OCI-LY3 (cell line): ENCODE measurements at regions not wholly inside any gene's neighbourhood (a gene's known extent, or its start where the extent isn't known, plus 50 kb on each side); places are given as distances from the start of the nearest gene placed in this dataset.

Experiments
- H2AFZ ChIP-seq: fragments of 200-600, 300-600 bp; shearing (Covaris generic); 2 replicates; pipeline ENCODE4 v1.6.0; 2014; ENCODE audit warnings: antibody characterized with exemption, low read depth, low read length
- H3K27ac ChIP-seq: fragments of 200-600, 300-600 bp; sonication (generic); 2 replicates; pipeline ENCODE4 v1.5.1; 2014; ENCODE audit warnings: mild to moderate bottlenecking, low read length, moderate library complexity, mixed read lengths
- H3K27me3 ChIP-seq: fragments of 200-600, 300-600 bp; sonication (generic); 2 replicates; pipeline ENCODE4 v1.6.1; 2014; ENCODE audit warnings: low read depth, low read length, mixed read lengths
- H3K36me3 ChIP-seq: fragments of 200-600, 300-600 bp; sonication (generic); replicated peaks from 2 replicates; pipeline ENCODE3; 2014; ENCODE audit warnings: low read depth, low read length, mixed read lengths
- H3K4me1 ChIP-seq: fragments of 300-600, 200-600 bp; sonication (generic); 2 replicates; pipeline ENCODE4 v1.6.1; 2014; ENCODE audit warnings: low read length, mixed read lengths
- H3K4me2 ChIP-seq: fragments of 200-600, 300-600 bp; sonication (generic); 2 replicates; pipeline ENCODE4 v1.6.1; 2014; ENCODE audit warnings: low read length, mixed read lengths
- H3K4me3 ChIP-seq: fragments of 300-600, 200-600 bp; sonication (generic); 2 replicates; pipeline ENCODE4 v1.5.1; 2014; ENCODE audit warnings: antibody characterized with exemption, mild to moderate bottlenecking, low read length, moderate library complexity
- H3K79me2 ChIP-seq: fragments of 300-600, 200-600 bp; shearing (Covaris generic); 2 replicates; pipeline ENCODE4 v1.6.1; 2014; ENCODE audit warnings: mild to moderate bottlenecking, low read length, mixed read lengths
- H3K9ac ChIP-seq: fragments of 300-600, 200-600 bp; shearing (Covaris generic); 2 replicates; pipeline ENCODE4 v1.6.0; 2014; ENCODE audit warnings: mild to moderate bottlenecking, low read length, moderate library complexity
- H3K9me3 ChIP-seq: fragments of 200-600, 300-600 bp; shearing (Covaris generic); 2 replicates; pipeline ENCODE4 v1.6.1; 2014; ENCODE audit warnings: low read length, mixed read lengths; ENCODE audit not compliant: insufficient read depth
- H4K20me1 ChIP-seq: fragments of 200-600, 300-600 bp; sonication (generic); 2 replicates; pipeline ENCODE4 v1.6.1; 2016; ENCODE audit warnings: low read length, mixed read lengths; ENCODE audit not compliant: insufficient read depth
- EZH2phosphoT487 ChIP-seq: fragments of 200-600 bp; shearing (Covaris generic); IDR thresholded peaks from 2 replicates; pipeline ENCODE4 v1.6.1; 2018; ENCODE audit warnings: antibody characterized with exemption, mixed run types, low read depth
- TF ChIP-seq, protein P1 (sequence below): fragments of 200-600, 300-600 bp; sonication (generic); IDR thresholded peaks from 2 replicates; pipeline ENCODE4 v1.5.1; 2014; ENCODE audit warnings: antibody characterized with exemption, low read length, low read depth

DNA sequence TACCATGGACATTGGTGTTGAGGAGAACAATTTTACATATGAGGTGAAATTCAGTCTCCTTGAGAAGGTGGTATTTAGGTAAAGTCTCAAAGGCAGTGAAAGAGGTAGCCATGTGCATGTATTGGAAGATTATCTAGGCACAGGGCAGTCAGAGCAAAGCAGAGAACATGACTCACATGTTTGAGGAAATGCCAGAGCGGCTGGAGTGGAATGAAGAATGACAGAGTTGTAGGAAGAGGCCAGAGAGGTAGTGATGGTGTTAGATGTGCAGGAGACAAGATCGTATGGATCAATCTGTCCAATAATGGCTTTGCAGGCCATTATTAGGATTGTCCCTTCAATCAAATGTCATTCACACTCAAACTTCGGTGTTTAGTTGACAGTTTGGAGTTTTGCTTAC lies 449.4 kb upstream of the PTCHD4 start:
- Histone ChIP-seq H3K4me3 (no peak overlapping the region), H3K79me2 (no peaks in the 10 kb centered on the region), H3K4me2 (no peak overlapping the region), H4K20me1 (no peaks in the 10 kb centered on the region), H3K27ac (no peak overlapping the region), H3K27me3 (no peaks in the 10 kb centered on the region), H3K9ac (no peak overlapping the region), H3K9me3 (no peaks in the 10 kb centered on the region), H2AFZ (no peak overlapping the region), H3K4me1 (peaks cover 5% of the 10 kb centered on the region), H3K36me3 (no peaks in the 10 kb centered on the region)
- TF ChIP-seq, protein P1, sequence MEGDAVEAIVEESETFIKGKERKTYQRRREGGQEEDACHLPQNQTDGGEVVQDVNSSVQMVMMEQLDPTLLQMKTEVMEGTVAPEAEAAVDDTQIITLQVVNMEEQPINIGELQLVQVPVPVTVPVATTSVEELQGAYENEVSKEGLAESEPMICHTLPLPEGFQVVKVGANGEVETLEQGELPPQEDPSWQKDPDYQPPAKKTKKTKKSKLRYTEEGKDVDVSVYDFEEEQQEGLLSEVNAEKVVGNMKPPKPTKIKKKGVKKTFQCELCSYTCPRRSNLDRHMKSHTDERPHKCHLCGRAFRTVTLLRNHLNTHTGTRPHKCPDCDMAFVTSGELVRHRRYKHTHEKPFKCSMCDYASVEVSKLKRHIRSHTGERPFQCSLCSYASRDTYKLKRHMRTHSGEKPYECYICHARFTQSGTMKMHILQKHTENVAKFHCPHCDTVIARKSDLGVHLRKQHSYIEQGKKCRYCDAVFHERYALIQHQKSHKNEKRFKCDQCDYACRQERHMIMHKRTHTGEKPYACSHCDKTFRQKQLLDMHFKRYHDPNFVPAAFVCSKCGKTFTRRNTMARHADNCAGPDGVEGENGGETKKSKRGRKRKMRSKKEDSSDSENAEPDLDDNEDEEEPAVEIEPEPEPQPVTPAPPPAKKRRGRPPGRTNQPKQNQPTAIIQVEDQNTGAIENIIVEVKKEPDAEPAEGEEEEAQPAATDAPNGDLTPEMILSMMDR: no peak
- no peak for TF ChIP-seq EZH2phosphoT487

DNA sequence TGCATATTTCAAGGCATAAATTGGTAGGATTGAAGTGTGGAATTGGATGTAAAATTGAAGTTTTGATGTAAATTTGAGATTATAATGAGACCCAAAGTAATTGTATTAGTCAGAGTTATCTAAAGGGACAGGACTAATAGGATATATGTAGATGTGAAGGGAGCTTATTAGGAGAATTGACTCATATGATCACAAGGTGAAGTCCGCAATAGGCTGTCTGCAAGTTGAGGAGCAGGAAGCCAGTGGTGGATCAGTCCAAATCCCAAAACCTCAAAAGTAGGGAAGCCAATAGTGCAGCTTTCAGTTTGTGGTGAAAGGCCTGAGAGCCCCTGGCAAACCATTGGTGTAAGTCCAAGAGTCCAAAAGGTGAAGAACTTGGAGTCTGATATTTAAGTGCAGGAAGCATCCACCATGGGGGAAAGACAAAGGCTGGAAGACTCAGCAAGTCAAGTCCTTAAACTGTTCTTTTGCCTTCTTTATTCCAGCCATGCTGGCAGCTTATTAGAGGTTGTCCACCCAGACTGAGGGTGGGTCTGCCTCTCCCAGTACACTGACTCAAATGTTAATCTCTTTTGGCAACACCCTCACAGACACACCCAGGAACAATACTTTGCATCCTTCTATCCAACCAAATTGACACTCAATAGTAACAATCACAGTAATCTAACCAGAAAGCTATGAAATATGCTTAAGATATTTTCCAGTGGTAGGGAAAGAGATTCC lies 442.6 kb upstream of the PTCHD4 start:
- no peaks in the 10 kb centered on the region for H3K36me3 ChIP-seq
- TF ChIP-seq, protein P1: no peak
- TF ChIP-seq EZH2phosphoT487: no peak
- H3K4me1 ChIP-seq: no peaks in the 10 kb centered on the region
- H3K4me2 ChIP-seq: no peak overlapping the region
- H3K9me3 ChIP-seq: no peaks in the 10 kb centered on the region
- no peak overlapping the region for H3K9ac ChIP-seq
- no peak overlapping the region for H2AFZ ChIP-seq
- H3K27ac ChIP-seq: no peak overlapping the region
- no peaks in the 10 kb centered on the region for H4K20me1 ChIP-seq
- no peaks in the 10 kb centered on the region for H3K79me2 ChIP-seq
- no peak overlapping the region for H3K4me3 ChIP-seq
- no peaks in the 10 kb centered on the region for H3K27me3 ChIP-seq

DNA sequence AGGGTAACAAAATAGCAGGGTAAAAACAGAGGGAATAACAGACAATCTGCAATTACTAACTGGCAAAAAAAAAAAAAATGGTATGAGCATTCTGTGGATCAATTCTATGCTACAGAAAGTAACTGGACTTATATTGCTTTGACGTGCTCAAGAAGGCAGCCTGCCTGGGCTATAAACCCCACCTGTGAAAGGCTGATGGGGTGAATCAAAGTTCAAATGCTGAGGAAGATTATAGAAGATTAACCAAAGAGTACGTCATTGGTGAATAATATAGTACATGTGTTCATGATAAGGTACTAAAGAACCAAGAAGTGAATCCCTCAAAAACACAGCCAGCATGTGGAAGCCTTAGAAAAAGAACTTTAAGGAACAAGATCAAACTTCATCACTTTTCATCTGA lies 441.9 kb upstream of the PTCHD4 start:
- Histone ChIP-seq H3K9me3 (no peaks in the 10 kb centered on the region), H3K4me2 (no peak overlapping the region), H3K36me3 (no peaks in the 10 kb centered on the region), H3K9ac (no peak overlapping the region), H3K4me3 (no peak overlapping the region), H2AFZ (no peak overlapping the region), H3K27me3 (no peaks in the 10 kb centered on the region), H4K20me1 (no peaks in the 10 kb centered on the region), H3K79me2 (no peaks in the 10 kb centered on the region), H3K27ac (no peak overlapping the region), H3K4me1 (no peaks in the 10 kb centered on the region)
- no peak for TF ChIP-seq EZH2phosphoT487
- TF ChIP-seq, protein P1: no peak

DNA sequence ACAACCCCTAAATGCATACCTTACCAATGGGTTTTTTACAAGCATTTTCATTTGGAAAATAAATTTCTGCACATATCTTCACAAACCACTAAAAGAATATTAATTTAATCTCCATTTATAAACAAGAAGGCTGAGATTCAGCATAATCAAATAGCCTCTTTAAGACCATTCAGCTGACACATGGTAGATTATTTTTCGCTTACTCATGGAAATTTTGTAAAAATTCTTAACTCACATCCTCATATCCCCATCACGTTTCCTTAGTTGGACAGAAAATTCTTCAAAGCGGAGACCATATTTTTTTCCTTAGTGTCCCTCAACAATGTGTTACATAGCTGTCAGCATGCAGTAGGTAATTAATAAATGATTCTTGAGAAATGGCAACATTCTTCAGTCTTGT lies 439.6 kb upstream of the PTCHD4 start:
- TF ChIP-seq, protein P1: no peak
- TF ChIP-seq EZH2phosphoT487: no peak
- no peak overlapping the region for H2AFZ ChIP-seq
- no peaks in the 10 kb centered on the region for H3K4me1 ChIP-seq
- no peaks in the 10 kb centered on the region for H4K20me1 ChIP-seq
- H3K27ac ChIP-seq: no peak overlapping the region
- H3K4me3 ChIP-seq: no peak overlapping the region
- no peak overlapping the region for H3K4me2 ChIP-seq
- H3K79me2 ChIP-seq: no peaks in the 10 kb centered on the region
- H3K27me3 ChIP-seq: no peaks in the 10 kb centered on the region
- H3K9ac ChIP-seq: no peak overlapping the region
- no peaks in the 10 kb centered on the region; the same call in 1 of the 2 replicates for H3K9me3 ChIP-seq
- H3K36me3 ChIP-seq: no peaks in the 10 kb centered on the region
